Peyer's patch (tissue), 4 donors: ENCODE measurements at regions not wholly inside any gene's neighbourhood (a gene's known extent, or its start where the extent isn't known, plus 50 kb on each side); places are given as distances from the start of the nearest gene placed in this dataset.

Experiments
- DNase-seq, 3 donors: peaks; one replicate each; pipeline ENCODE4 v3.0.0-alpha.2; 2017 to 2019
- H3K27ac ChIP-seq, 4 donors: fragments of 200-600 bp; sonication (generic); one replicate each; pipeline ENCODE4 v1.5.1; 2016 to 2019
- H3K27me3 ChIP-seq, 2 donors: fragments of 200-600 bp; sonication (generic); one replicate each; pipeline ENCODE4 v1.5.1; 2019
- H3K36me3 ChIP-seq, 3 donors: fragments of 200-600 bp; sonication (generic); one replicate each; pipeline ENCODE4 v1.5.1; 2016 to 2019
- H3K4me1 ChIP-seq, 4 donors: fragments of 200-600 bp; sonication (generic); one replicate each; pipeline ENCODE4 v1.5.1; 2016 to 2019
- H3K4me3 ChIP-seq, 4 donors: fragments of 200-600 bp; sonication (generic); 1 replicate in 3 of 4; 2 replicates in 1 of 4; pipeline ENCODE4 v1.5.1; 2016 to 2019; ENCODE audit warnings: mild to moderate bottlenecking in 1 of 4
- H3K9me3 ChIP-seq, 4 donors: fragments of 200-600 bp; sonication (generic); one replicate each; pipeline ENCODE4 v1.5.1; 2016 to 2019; ENCODE audit warnings: mild to moderate bottlenecking in 1 of 4
- POLR2A ChIP-seq, 2 donors: fragments of 450-650 bp; IDR thresholded peaks; one replicate each; pipeline ENCODE4 v1.5.1; 2017; ENCODE audit warnings: antibody characterized with exemption in 2 of 2, mild to moderate bottlenecking in 2 of 2, moderate library complexity in 2 of 2
- TF ChIP-seq, protein P1 (sequence below), 6 experiments: fragments of 450-650 bp in 4 of 6; fragments of 200-600 bp in 2 of 6; sonication (generic) in 1 of 6; IDR thresholded peaks; one replicate each; pipeline ENCODE4 v1.5.1; 2017 to 2019; ENCODE audit warnings: antibody characterized with exemption in 6 of 6, mild to moderate bottlenecking in 3 of 6, moderate library complexity in 1 of 6

DNA sequence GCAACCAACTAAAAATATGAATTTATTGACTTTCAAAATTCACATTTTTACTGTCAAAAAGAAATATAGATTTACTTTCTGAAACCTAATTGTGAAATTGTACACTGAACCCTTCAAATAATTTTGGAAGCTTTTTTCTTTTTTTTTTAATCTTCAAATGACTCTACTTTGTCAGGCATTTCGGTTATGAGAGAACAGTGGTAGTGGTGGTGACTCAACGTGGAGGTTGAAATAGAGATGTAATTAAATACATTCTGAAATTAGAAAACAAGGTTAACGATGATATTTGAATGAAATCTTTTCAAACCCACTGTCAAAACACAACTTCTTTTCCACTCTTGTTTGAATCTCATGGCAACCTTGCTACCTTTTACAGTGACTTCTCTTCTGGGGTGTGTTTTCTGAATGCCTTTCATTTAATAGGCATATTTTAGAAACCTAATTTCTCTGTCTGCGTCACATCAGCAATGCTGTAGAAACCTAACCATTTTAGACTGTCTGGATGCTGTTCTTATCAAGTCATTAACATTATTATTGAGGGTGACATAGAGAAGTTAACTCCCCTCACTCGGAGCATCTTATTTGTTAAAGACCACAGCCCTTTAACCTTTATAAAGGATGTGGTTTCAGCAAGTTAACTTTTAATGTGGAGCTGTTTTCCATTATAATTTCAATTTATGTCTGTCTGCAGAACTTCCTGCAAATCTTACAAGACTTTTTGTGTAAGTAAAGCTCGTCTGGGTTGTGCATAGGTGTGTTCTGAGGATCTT, 136.8 kb downstream of the PCDH7 start:
- TF ChIP-seq, protein P1, sequence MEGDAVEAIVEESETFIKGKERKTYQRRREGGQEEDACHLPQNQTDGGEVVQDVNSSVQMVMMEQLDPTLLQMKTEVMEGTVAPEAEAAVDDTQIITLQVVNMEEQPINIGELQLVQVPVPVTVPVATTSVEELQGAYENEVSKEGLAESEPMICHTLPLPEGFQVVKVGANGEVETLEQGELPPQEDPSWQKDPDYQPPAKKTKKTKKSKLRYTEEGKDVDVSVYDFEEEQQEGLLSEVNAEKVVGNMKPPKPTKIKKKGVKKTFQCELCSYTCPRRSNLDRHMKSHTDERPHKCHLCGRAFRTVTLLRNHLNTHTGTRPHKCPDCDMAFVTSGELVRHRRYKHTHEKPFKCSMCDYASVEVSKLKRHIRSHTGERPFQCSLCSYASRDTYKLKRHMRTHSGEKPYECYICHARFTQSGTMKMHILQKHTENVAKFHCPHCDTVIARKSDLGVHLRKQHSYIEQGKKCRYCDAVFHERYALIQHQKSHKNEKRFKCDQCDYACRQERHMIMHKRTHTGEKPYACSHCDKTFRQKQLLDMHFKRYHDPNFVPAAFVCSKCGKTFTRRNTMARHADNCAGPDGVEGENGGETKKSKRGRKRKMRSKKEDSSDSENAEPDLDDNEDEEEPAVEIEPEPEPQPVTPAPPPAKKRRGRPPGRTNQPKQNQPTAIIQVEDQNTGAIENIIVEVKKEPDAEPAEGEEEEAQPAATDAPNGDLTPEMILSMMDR (IDR thresholded peaks at IDR 0.05): no peak
- no peak for TF ChIP-seq POLR2A (IDR thresholded peaks at IDR 0.05)
- no peak overlapping the region for H3K27ac ChIP-seq
- DNase-seq: no peak
- no peaks in the 10 kb centered on the region for H3K4me1 ChIP-seq
- H3K27me3 ChIP-seq: no peaks in the 10 kb centered on the region
- H3K4me3 ChIP-seq: no peak overlapping the region
- H3K36me3 ChIP-seq: no peaks in the 10 kb centered on the region
- no peaks in the 10 kb centered on the region for H3K9me3 ChIP-seq

DNA sequence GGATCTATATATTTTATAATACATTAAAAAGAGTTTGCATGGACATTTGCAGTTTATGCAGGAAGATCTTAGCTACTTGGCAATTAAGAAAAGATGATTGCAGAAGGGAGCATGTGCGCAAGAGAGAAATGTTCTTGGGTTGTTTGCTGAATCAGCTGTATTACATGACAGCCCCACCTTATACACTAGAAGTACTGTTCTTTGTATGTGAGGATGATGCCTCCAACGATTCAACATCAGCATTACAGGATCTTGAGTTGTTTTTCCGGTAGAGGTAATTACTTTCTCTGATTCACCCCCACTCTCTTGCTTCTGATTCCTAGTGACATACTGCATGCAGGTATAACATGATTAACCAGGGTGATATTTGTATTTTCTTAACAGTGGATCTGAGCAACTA, 140.8 kb downstream of the PCDH7 start:
- Histone ChIP-seq H3K9me3 (no peaks in the 10 kb centered on the region), H3K36me3 (no peaks in the 10 kb centered on the region), H3K27ac (no peak overlapping the region), H3K27me3 (no peaks in the 10 kb centered on the region), H3K4me1 (no peaks in the 10 kb centered on the region), H3K4me3 (no peak overlapping the region)
- no peak for TF ChIP-seq POLR2A (IDR thresholded peaks at IDR 0.05)
- TF ChIP-seq, protein P1 (IDR thresholded peaks at IDR 0.05): no peak
- DNase-seq: no peak

DNA sequence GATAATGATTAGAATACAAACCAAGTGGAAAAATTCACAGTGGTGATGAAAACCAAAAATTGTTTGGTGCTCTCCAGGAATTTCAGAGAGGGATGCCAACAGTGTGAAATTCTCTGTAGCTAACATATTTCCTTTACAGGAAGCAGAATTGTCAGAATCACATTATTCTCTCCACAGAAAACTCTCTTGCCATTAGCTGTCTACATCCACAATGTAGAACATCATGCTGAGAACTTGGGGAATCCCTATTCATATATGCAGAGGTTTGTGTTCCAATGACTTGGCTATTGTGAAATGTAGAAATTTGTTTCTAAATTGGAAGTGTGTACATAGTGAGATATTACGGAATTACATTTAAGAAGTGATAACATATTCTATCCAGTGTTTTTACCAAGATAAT, 142.0 kb downstream of the PCDH7 start:
- H3K9me3 ChIP-seq: no peaks in the 10 kb centered on the region
- no peaks in the 10 kb centered on the region for H3K36me3 ChIP-seq
- H3K4me3 ChIP-seq: no peak overlapping the region
- no peak for TF ChIP-seq POLR2A (IDR thresholded peaks at IDR 0.05)
- TF ChIP-seq, protein P1 (IDR thresholded peaks at IDR 0.05): no peak
- no peak for DNase-seq
- H3K4me1 ChIP-seq: no peaks in the 10 kb centered on the region
- H3K27ac ChIP-seq: no peak overlapping the region
- no peaks in the 10 kb centered on the region for H3K27me3 ChIP-seq

DNA sequence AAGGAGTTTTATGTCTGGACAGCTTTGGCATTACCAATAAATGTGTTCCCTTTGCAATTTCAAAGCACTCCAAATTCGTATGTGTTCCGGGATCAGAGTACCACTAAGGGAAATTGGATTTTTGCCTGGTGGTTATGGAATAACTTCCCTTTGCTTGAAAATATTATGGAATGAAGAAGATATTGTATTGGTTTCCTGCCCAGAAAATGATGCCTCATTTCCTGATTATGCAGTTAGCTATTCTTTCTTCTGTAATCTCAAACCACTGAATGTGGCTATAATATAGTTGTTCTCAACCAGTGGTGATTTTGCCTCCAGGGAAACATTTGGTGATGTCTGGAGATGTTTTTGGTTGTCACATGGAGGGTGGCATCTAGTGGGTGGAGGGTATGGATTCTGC, 142.9 kb downstream of the PCDH7 start:
- no peaks in the 10 kb centered on the region for H3K4me1 ChIP-seq
- H3K4me3 ChIP-seq: no peak overlapping the region
- H3K36me3 ChIP-seq: no peaks in the 10 kb centered on the region
- H3K9me3 ChIP-seq: no peaks in the 10 kb centered on the region
- no peak overlapping the region for H3K27ac ChIP-seq
- DNase-seq: no peak
- H3K27me3 ChIP-seq: no peaks in the 10 kb centered on the region
- no peak for TF ChIP-seq POLR2A (IDR thresholded peaks at IDR 0.05)
- TF ChIP-seq, protein P1 (IDR thresholded peaks at IDR 0.05): no peak

DNA sequence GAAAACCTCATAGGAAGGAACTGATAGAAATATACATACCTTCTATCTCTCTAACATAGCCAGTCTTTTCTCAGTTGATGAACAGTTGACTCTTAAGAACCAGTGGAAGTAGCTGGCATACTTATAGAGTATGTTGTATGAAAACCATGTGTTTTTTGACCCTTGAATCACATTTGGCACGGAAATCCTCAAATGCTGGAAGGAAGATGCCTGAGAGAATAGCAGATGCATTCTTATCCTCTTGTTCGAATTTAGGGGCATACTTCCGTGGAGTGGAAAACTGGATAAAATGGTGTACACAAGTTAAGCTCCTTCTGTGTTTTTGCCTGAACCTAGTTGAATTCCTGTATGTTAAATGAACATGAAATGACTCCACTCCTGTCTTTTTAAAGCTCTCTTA, 145.5 kb downstream of the PCDH7 start:
- H3K9me3 ChIP-seq: no peaks in the 10 kb centered on the region
- no peaks in the 10 kb centered on the region for H3K27me3 ChIP-seq
- H3K36me3 ChIP-seq: no peaks in the 10 kb centered on the region
- DNase-seq: no peak
- H3K4me3 ChIP-seq: no peak overlapping the region
- no peak for TF ChIP-seq POLR2A (IDR thresholded peaks at IDR 0.05)
- TF ChIP-seq, protein P1 (IDR thresholded peaks at IDR 0.05): no peak
- no peak overlapping the region for H3K27ac ChIP-seq
- H3K4me1 ChIP-seq: no peaks in the 10 kb centered on the region
